ENCODE measurements at regions not wholly inside any gene's neighbourhood (a gene's known extent, or its start where the extent isn't known, plus 50 kb on each side); places are given as distances from the start of the nearest gene placed in this dataset.

GRCh38 chr11:113628912-113629311 is 77.2 kb downstream of the TMPRSS5 start (continued):
- TF ChIP-seq STAT6 (CRISPR knock-in tag; IDR thresholded peaks at IDR 0.05) (no peak), FOXJ2 (tag; IDR thresholded peaks at IDR 0.05) (no peak), ZNF766 (CRISPR knock-in tag; conservative IDR thresholded peaks at IDR 0.05) (no peak), ZNF707 (CRISPR knock-in tag; conservative IDR thresholded peaks at IDR 0.05) (no peak)

GRCh38 chr11:113627946-113628345 is 78.2 kb downstream of the TMPRSS5 start:
- CTCF ChIA-PET (ENCODE audit: low intra/inter-chr PET ratio) = no interaction called here
- in situ Hi-C loops (cut with MboI) = no loop called here
- BruUV-seq (replicated peaks) = no TSS peak
- TF ChIP-seq PBX2 (CRISPR knock-in tag; IDR thresholded peaks at IDR 0.05; ENCODE audit: low read depth) (no peak), PBX2 (tag; conservative IDR thresholded peaks at IDR 0.05; ENCODE audit: low read depth) (no peak), NFIX (CRISPR knock-in tag; IDR thresholded peaks at IDR 0.05; ENCODE audit: low read depth) (no peak), SMAD2 (IDR thresholded peaks at IDR 0.05; ENCODE audit: low read depth, low read length) (no peak), TRIM28 (IDR thresholded peaks at IDR 0.05) (no peak), ILK (tag; IDR thresholded peaks at IDR 0.05; ENCODE audit: borderline replicate concordance, low read depth) (no peak), ZNF354B (CRISPR knock-in tag; IDR thresholded peaks at IDR 0.05) (no peak), PKNOX1 (IDR thresholded peaks at IDR 0.05) (no peak), UBTF (IDR thresholded peaks at IDR 0.05; ENCODE audit: borderline replicate concordance in 1 of 2, low read depth in 2 of 2, low read length in 2 of 2) (no peak), ZNF175 (CRISPR knock-in tag; IDR thresholded peaks at IDR 0.05; ENCODE audit: low read depth) (no peak)

More at GRCh38 chr11:113627946-113628345, 78.2 kb downstream of the TMPRSS5 start:
- DNase-seq (ENCODE audit: extremely low read depth in 1 of 4, low spot score in 3 of 4) (no peak), ATAC-seq (no peak), FAIRE-seq (no peak)
- Histone ChIP-seq H2AFZ (ENCODE audit: low read depth, low read length) (no peak overlapping the region), H3K4me3 (no peak overlapping the region), H3K27me3 (ENCODE audit: control insufficient read depth in 2 of 2, insufficient read depth in 2 of 2, low read length in 2 of 2) (no peaks in the 10 kb centered on the region), H3K36me3 (ENCODE audit: control insufficient read depth, insufficient read depth, low read length) (no peaks in the 10 kb centered on the region), H3K4me2 (ENCODE audit: insufficient read depth, low read length) (no peak overlapping the region), H3K9ac (ENCODE audit: insufficient read depth in 1 of 2, low read depth in 2 of 2, low read length in 2 of 2) (no peak overlapping the region), H3K9me1 (ENCODE audit: control insufficient read depth, insufficient read depth, low read length) (no peaks in the 10 kb centered on the region), H3K27ac (ENCODE audit: extremely low read depth, low read depth, low read length) (no peak overlapping the region), H3K4me1 (replicated peaks in 1 of 2; ENCODE audit: control insufficient read depth in 2 of 2, insufficient read depth in 2 of 2, low read length in 2 of 2) (peaks cover 0 to 14% of the 10 kb centered on the region in 2 experiments; a peak in 4 of 5 replicates), H3K79me2 (ENCODE audit: control insufficient read depth, insufficient read depth, low read length) (no peaks in the 10 kb centered on the region), H3K9me3 (replicated peaks; ENCODE audit: control insufficient read depth, insufficient read depth, low read depth, low read length) (no peaks in the 10 kb centered on the region), H4K20me1 (replicated peaks; ENCODE audit: control insufficient read depth, insufficient read depth, low read length) (no peaks in the 10 kb centered on the region)
- 76% methylated on average over 2 of the region's 3 CpGs for WGBS (ENCODE audit: insufficient coverage, low coverage, missing lambda C conversion rate)
- POLR2A ChIA-PET = no interaction called here
- intact Hi-C loops (cut with micrococcal nuclease) = no loop called here

Data from K562 (cell line).